Gastroesophageal sphincter (tissue), 4 donors: ENCODE measurements at regions not wholly inside any gene's neighbourhood (a gene's known extent, or its start where the extent isn't known, plus 50 kb on each side); places are given as distances from the start of the nearest gene placed in this dataset.
A peak's percentile ranks its signal among the peaks of the same experiment; 100 is the strongest.

ENCODE experiments used
- ATAC-seq: fragments of 150-250 bp; one replicate; pipeline ENCODE4 v1.9.1; 2016; ENCODE audit warnings: mild to moderate bottlenecking, moderate library complexity
- H3K27ac ChIP-seq, 4 donors: fragments of 200-600 bp; sonication (generic) in 3 of 4; 1 replicate in 3 of 4; 2 replicates in 1 of 4; pipeline ENCODE4 v1.5.1; 2016 to 2019
- H3K27me3 ChIP-seq: fragments of 200-600 bp; sonication (generic); one replicate; pipeline ENCODE4 v1.5.1; 2019
- H3K36me3 ChIP-seq, 2 donors: fragments of 200-600 bp; sonication (generic); one replicate each; pipeline ENCODE4 v1.5.1; 2019; ENCODE audit warnings: control low read depth in 1 of 2
- H3K4me1 ChIP-seq, 3 donors: fragments of 200-600 bp; sonication (generic); 1 replicate in 2 of 3; 2 replicates in 1 of 3; pipeline ENCODE4 v1.5.1; 2016 to 2019; ENCODE audit warnings: control low read depth in 2 of 3
- H3K4me3 ChIP-seq, 2 donors: fragments of 200-600 bp; sonication (generic); one replicate each; pipeline ENCODE4 v1.5.1; 2019; ENCODE audit warnings: mild to moderate bottlenecking in 1 of 2, moderate library complexity in 1 of 2
- H3K9me3 ChIP-seq, 3 donors: fragments of 200-600 bp; sonication (generic); one replicate each; pipeline ENCODE4 v1.5.1; 2017 to 2019; ENCODE audit warnings: control low read depth in 2 of 3
- EP300 ChIP-seq: sonication (generic); formaldehyde crosslinking; IDR thresholded peaks from one replicate; pipeline ENCODE4 v1.6.1; 2017; ENCODE audit warnings: antibody characterized with exemption, mild to moderate bottlenecking
- POLR2A ChIP-seq, 2 donors: fragments of 450-650 bp; IDR thresholded peaks; one replicate each; pipeline ENCODE4 v1.6.1; 2017; ENCODE audit warnings: antibody characterized with exemption in 2 of 2, mild to moderate bottlenecking in 2 of 2, moderate library complexity in 1 of 2
- POLR2AphosphoS5 ChIP-seq: sonication (generic); formaldehyde crosslinking; IDR thresholded peaks from one replicate; pipeline ENCODE4 v1.6.1; 2017; ENCODE audit warnings: antibody characterized with exemption
- WGBS, 2 donors: methylation state at CpG; one replicate each; pipeline ENCODE4 v1.1.5; 2018; ENCODE audit warnings: low coverage in 1 of 2; 5-methylcytosine and 5-hydroxymethylcytosine counted together
- TF ChIP-seq, protein P1 (sequence below), 4 experiments: fragments of 200-600 bp in 2 of 4; fragments of 450-650 bp in 2 of 4; sonication (generic) in 1 of 4; IDR thresholded peaks; one replicate each; pipeline ENCODE4 v1.5.1; 2017 to 2019; ENCODE audit warnings: antibody characterized with exemption in 4 of 4, mild to moderate bottlenecking in 2 of 4, moderate library complexity in 2 of 4

DNA sequence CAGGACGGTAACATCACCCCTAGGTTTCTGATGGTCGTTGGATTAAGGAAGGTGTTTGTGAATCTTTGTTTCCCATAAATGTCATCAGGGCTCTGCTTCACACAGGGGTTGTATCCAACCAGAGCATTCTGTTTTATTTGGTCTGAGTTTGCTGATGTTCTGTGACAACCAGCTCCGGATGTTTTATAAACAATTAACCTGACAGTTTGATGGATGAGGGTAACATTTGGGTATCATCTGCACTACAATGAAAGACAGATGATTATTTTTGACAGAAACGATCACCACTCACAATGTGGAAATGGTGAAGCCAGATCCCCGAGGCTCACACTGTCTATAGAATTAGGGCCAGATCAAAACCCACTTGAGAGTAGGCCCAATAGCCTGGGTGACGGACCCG, 107.1 kb downstream of the CDC42EP3 start:
- no peak for ATAC-seq
- Histone ChIP-seq H3K9me3 (no peaks in the 10 kb centered on the region), H3K36me3 (no peaks in the 10 kb centered on the region), H3K27ac (peak overlapping the region; percentile 45 to 62 (median 50)), H3K4me1 (peaks cover 0 to 48% (median 14%) of the 10 kb centered on the region in 3 donors), H3K4me3 (no peak overlapping the region), H3K27me3 (no peaks in the 10 kb centered on the region)
- TF ChIP-seq POLR2AphosphoS5 (no peak), EP300 (no peak), POLR2A (IDR thresholded peaks at IDR 0.05) (no peak)
- TF ChIP-seq, protein P1, sequence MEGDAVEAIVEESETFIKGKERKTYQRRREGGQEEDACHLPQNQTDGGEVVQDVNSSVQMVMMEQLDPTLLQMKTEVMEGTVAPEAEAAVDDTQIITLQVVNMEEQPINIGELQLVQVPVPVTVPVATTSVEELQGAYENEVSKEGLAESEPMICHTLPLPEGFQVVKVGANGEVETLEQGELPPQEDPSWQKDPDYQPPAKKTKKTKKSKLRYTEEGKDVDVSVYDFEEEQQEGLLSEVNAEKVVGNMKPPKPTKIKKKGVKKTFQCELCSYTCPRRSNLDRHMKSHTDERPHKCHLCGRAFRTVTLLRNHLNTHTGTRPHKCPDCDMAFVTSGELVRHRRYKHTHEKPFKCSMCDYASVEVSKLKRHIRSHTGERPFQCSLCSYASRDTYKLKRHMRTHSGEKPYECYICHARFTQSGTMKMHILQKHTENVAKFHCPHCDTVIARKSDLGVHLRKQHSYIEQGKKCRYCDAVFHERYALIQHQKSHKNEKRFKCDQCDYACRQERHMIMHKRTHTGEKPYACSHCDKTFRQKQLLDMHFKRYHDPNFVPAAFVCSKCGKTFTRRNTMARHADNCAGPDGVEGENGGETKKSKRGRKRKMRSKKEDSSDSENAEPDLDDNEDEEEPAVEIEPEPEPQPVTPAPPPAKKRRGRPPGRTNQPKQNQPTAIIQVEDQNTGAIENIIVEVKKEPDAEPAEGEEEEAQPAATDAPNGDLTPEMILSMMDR (IDR thresholded peaks at IDR 0.05): no peak
- WGBS, 2 donors: 25 to 58% methylated on average over 7 of the region's 7 CpGs

DNA sequence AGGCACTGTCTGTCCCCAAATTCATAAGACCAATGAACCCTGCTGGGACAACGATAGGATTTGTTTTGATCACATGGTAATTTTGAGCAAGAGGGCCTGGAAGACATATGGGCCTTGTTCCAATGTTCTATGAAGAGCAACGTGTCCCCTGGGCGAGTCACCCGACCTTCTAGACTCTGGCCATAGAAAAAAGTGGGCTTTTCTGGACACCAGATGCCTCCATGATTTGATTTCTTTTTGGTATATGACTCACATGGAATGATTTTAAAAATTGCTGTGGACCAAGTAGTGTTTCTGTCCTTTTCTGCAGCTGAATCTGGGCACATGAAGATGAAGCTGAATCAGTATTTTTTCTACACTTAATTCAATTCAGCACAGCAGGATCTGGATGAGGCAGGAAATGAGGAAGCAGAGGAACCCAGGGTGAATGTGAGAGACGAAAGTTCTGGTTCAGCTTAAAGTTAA, 104.9 kb downstream of the CDC42EP3 start:
- Histone ChIP-seq H3K27ac (no peak overlapping the region), H3K9me3 (no peaks in the 10 kb centered on the region), H3K27me3 (no peaks in the 10 kb centered on the region), H3K36me3 (no peaks in the 10 kb centered on the region), H3K4me3 (no peak overlapping the region), H3K4me1 (peaks cover 0 to 57% (median 17%) of the 10 kb centered on the region in 3 donors)
- TF ChIP-seq POLR2A (IDR thresholded peaks at IDR 0.05) (no peak), POLR2AphosphoS5 (no peak), EP300 (no peak)
- TF ChIP-seq, protein P1 (IDR thresholded peaks at IDR 0.05): no peak
- ATAC-seq: peak; percentile 38
- 47 to 90% methylated on average over 3 to 5 of the region's 5 CpGs for WGBS, 2 donors

DNA sequence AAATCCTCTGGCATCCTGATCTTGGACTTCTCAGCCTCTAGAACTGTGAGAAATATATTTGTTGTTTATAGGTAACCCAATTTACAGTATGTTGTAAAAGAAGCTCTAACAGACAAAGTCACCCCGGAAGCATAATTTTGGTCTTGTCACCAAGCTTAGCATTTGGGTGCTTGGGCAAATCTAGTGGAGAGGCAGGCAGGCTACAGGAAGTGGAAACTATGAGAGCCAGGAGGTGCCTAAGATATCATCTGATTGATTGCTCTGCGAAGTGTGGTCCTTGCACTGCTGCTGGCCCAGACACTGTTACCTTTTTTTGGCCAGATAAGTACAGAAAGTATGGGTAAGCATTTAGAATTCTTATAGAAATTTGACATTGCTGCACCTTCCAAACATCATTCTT, 102.9 kb downstream of the CDC42EP3 start:
- TF ChIP-seq POLR2AphosphoS5: no peak
- TF ChIP-seq EP300: no peak
- TF ChIP-seq, protein P1 (IDR thresholded peaks at IDR 0.05): no peak
- no peak for TF ChIP-seq POLR2A (IDR thresholded peaks at IDR 0.05)
- peaks cover 0 to 52% (median 17%) of the 10 kb centered on the region in 3 donors for H3K4me1 ChIP-seq
- H3K27ac ChIP-seq: peak overlapping the region in 2 of 4 donors; percentile 53 to 71
- H3K4me3 ChIP-seq: no peak overlapping the region
- no peaks in the 10 kb centered on the region for H3K27me3 ChIP-seq
- H3K36me3 ChIP-seq: no peaks in the 10 kb centered on the region
- no peaks in the 10 kb centered on the region for H3K9me3 ChIP-seq
- ATAC-seq: no peak
- WGBS, 2 donors: 75 to 86% methylated on average over 2 of the region's 2 CpGs

DNA sequence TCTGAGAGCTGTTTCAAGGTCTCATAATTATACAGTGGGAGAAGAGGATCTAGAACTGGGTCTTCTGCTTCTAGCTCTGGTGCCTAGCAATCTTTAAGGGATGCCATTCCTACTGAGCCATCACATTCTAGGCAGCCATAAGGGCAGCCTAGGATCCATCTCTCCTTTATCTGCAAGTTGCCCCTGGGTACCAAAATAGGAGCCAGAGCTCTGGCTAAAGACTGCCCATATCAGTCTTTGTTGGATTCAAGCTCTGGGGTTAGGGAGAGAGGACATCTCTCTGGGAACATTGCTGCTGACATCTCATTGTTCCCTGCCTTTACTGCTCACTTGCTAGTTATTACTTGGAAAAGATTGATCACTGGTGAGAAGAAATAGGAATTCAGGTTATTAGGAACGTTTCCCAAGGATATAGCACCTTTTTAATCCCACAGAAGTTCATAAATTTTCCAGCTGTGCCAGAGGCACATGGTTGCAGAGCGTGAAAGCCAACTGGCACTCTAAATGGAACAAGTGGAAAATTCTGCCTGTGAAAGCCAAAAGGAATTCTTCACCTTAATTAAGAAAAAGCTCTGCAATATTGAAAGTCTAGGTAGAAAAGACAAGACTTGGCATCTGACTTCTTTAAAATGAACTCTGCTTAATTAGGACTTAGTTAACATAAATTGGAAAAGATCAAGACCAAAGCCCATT, 102.2 kb downstream of the CDC42EP3 start:
- peak overlapping the region; percentile 34 to 78 (median 62) for H3K27ac ChIP-seq
- H3K36me3 ChIP-seq: no peaks in the 10 kb centered on the region
- H3K9me3 ChIP-seq: no peaks in the 10 kb centered on the region
- H3K4me3 ChIP-seq: no peak overlapping the region
- no peak for TF ChIP-seq EP300
- TF ChIP-seq, protein P1 (IDR thresholded peaks at IDR 0.05): no peak
- TF ChIP-seq POLR2A (IDR thresholded peaks at IDR 0.05): no peak
- TF ChIP-seq POLR2AphosphoS5: no peak
- H3K27me3 ChIP-seq: no peaks in the 10 kb centered on the region
- no peak for ATAC-seq
- 11 to 27% methylated on average over 1 to 2 of the region's 2 CpGs for WGBS, 2 donors
- H3K4me1 ChIP-seq: peaks cover 0 to 52% (median 17%) of the 10 kb centered on the region in 3 donors

DNA sequence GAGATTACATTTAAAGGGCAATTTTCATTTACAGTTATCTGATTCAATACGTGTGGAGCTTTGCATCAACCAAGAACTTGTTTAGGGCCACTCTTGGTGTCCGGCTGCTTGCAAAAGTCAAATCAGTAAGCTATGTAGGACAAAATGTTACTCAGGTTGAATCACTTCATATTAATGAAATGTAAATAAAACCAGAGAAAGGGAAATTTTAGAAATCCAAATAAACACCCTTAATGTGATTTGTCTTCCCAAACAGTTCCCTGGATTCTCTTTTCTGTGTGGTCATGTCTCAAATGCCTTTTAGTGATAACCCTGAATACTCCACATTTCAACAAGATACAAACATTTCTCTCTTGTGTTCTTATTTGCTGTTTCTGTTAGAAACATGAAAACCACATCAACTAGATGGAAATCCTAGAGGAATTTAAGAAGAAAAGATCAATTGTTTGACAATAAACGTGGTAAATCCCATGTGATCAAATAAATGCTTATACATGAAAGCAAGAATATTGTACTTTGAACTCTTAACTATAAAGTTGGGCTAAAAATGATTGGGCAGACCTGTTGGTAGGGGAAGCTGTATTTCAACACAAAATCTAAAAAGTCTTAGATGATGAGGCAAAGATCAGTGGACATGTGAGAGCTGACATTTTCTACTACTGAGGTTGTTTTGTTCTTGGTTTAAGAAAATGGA, 101.3 kb downstream of the CDC42EP3 start:
- Histone ChIP-seq H3K9me3 (no peaks in the 10 kb centered on the region), H3K4me1 (peaks cover 0 to 49% (median 18%) of the 10 kb centered on the region in 3 donors), H3K36me3 (no peaks in the 10 kb centered on the region), H3K27me3 (no peaks in the 10 kb centered on the region), H3K27ac (peak overlapping the region; percentile 34 to 78 (median 62)), H3K4me3 (no peak overlapping the region)
- ATAC-seq: no peak
- 51 to 62% methylated on average over 3 of the region's 3 CpGs for WGBS, 2 donors
- no peak for TF ChIP-seq POLR2AphosphoS5
- TF ChIP-seq, protein P1 (IDR thresholded peaks at IDR 0.05): no peak
- TF ChIP-seq POLR2A (IDR thresholded peaks at IDR 0.05): no peak
- no peak for TF ChIP-seq EP300
